BJ (cell line): ENCODE measurements at regions not wholly inside any gene's neighbourhood (a gene's known extent, or its start where the extent isn't known, plus 50 kb on each side); places are given as distances from the start of the nearest gene placed in this dataset.
"Not testable (repeated sequence)": the region's sequence is repeated elsewhere in the genome, so short reads cannot be mapped to it uniquely, and the experiment has no call there.

Source experiments
- CTCF ChIA-PET: fragments of 350-600 bp; formaldehyde crosslinking; extraction: SDS; loops from one replicate; lab custom pipeline; 2021; ENCODE audit warnings: antibody characterized with exemption, inconsistent platforms; lab: Yijun Ruan, JAX
- POLR2A ChIA-PET: fragments of 300-600 bp; sonication (Branson Sonifier 250); formaldehyde crosslinking; extraction: SDS; loops from one replicate; lab custom pipeline; 2021; ENCODE audit warnings: antibody characterized with exemption; lab: Charles Lee
- DNase-seq: peaks from one replicate; pipeline ENCODE4 v3.0.0-alpha.2; 2011; ENCODE audit warnings: low read depth
- H3K27me3 ChIP-seq: 2 replicates; pipeline ENCODE4 v1.6.0; 2011; ENCODE audit warnings: low read length; ENCODE audit not compliant: control insufficient read depth, insufficient read depth
- H3K36me3 ChIP-seq: 2 replicates; pipeline ENCODE4 v1.5.1; 2011; ENCODE audit warnings: low read length; ENCODE audit not compliant: control insufficient read depth, insufficient read depth
- H3K4me3 ChIP-seq: 2 replicates; pipeline ENCODE4 v1.5.1; 2011; ENCODE audit warnings: low read depth, mild to moderate bottlenecking, control low read depth, low read length
- TF ChIP-seq, protein P1 (sequence below): IDR thresholded peaks from 2 replicates; pipeline ENCODE4 v1.5.1; 2011; ENCODE audit warnings: low read depth, mild to moderate bottlenecking, control low read depth, inconsistent platforms, low read length, moderate library complexity; ENCODE audit not compliant: insufficient read depth

DNA sequence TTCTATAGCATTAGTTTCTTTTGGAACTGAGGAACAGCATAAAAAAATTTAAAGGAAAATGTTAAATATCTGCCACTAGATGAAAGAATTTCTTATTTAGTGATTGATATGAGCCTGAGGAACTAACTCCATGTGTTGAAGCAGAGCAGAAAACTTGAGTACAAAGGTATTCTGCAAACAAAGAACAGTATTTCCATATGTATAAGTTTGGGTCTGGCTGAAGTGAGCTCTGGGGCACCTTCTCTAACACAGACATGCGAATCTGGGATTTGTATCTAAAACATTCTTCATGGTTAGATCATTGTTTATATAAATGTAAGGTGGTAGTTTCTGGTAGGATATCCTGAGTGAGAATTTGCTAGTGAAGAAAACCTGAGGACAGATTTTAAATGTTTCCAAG lies 123.2 kb downstream of the TYW3 start:
- no peak for DNase-seq
- CTCF ChIA-PET: no interaction called here
- POLR2A ChIA-PET: no interaction called here
- TF ChIP-seq, protein P1, sequence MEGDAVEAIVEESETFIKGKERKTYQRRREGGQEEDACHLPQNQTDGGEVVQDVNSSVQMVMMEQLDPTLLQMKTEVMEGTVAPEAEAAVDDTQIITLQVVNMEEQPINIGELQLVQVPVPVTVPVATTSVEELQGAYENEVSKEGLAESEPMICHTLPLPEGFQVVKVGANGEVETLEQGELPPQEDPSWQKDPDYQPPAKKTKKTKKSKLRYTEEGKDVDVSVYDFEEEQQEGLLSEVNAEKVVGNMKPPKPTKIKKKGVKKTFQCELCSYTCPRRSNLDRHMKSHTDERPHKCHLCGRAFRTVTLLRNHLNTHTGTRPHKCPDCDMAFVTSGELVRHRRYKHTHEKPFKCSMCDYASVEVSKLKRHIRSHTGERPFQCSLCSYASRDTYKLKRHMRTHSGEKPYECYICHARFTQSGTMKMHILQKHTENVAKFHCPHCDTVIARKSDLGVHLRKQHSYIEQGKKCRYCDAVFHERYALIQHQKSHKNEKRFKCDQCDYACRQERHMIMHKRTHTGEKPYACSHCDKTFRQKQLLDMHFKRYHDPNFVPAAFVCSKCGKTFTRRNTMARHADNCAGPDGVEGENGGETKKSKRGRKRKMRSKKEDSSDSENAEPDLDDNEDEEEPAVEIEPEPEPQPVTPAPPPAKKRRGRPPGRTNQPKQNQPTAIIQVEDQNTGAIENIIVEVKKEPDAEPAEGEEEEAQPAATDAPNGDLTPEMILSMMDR: no peak
- no peaks in the 10 kb centered on the region for H3K36me3 ChIP-seq
- H3K27me3 ChIP-seq: no peaks in the 10 kb centered on the region
- no peak overlapping the region for H3K4me3 ChIP-seq

DNA sequence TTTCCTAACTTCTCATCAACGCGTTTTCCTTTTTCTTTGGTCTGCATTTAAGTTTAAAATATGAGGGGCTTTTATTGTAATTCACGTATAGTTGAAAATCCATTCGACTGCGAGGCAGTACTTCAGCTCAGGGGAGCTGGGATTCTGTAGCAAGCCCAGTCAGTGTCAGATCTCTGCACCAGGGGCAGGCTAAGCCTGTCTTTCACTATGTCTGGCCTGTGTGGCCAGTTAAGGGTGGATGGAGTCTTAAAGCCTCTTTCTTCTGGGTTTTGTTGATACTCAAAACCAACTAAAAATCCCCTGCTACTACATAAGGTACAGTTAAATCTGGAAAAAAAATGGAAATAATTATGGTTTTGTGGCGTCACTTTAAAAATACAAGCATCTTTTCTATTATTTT lies 124.7 kb downstream of the TYW3 start:
- H3K27me3 ChIP-seq: no peaks in the 10 kb centered on the region
- TF ChIP-seq, protein P1: no peak
- no peak for DNase-seq
- no peak overlapping the region for H3K4me3 ChIP-seq
- H3K36me3 ChIP-seq: no peaks in the 10 kb centered on the region
- ChIA-PET POLR2A (no interaction called here), CTCF (no interaction called here)

DNA sequence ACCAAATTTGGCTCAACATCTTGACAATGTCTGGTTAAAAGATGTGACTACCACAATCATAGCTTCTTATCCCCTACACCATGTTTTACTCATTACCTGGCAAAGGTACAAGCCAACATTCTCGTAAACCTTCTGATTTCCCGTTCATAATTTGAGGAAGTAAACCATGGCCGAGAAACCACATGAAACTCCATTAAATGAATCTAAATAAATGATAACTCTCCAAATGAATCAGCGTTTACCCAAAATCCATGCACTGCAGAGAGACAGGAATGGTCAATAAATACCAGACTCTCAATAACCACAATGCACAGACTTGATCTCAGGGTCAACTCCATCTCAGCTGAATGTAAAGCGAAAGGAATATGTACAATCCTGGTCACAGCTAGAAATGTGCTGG lies 125.2 kb downstream of the TYW3 start:
- POLR2A ChIA-PET: no interaction called here
- no peak for DNase-seq
- TF ChIP-seq, protein P1: no peak
- no peaks in the 10 kb centered on the region for H3K36me3 ChIP-seq
- CTCF ChIA-PET: no interaction called here
- no peaks in the 10 kb centered on the region for H3K27me3 ChIP-seq
- H3K4me3 ChIP-seq: no peak overlapping the region

DNA sequence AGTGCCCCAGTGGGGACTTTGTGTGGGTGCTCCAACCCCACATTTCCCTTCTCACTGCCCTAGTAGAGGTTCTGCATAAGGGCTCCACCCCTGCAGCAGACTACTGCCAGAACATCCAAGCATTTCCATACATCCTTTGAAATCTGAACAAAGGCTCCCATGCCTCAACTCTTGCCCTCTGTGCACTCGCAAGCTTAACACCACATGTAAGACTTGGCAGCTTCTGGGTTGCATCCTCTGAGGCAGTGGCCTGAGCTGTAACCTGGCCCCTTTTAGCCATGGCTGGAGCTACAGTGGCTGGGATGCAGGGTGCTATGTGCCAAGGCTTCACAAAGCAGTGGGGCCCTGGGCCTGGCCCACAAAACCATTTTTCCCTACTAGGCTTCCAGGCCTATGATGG lies 128.9 kb downstream of the TYW3 start:
- no peak for DNase-seq
- CTCF ChIA-PET: no interaction called here
- Histone ChIP-seq H3K4me3 (no peak overlapping the region), H3K36me3 (no peaks in the 10 kb centered on the region), H3K27me3 (no peaks in the 10 kb centered on the region)
- TF ChIP-seq, protein P1: no peak
- POLR2A ChIA-PET: no interaction called here

DNA sequence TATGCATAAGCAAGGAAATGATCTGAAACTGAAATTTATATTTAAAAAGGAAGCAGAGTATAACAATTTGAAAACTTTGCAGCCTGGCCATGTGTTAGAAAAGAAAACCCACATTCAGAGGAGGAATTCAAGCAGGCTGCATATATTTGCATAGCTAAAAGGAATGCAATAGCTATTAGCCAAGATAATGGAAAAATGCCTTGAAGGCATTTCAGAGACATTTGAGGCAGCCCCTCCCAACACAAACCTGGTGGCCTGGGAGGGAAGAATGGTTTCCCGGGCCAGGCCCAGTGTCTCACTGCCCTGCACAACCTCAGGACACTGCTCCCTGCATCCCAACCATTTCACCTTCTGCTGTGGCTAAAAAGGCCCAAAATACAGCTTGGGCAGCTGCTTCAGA lies 136.8 kb downstream of the TYW3 start:
- Histone ChIP-seq H3K27me3 (no peaks in the 10 kb centered on the region), H3K36me3 (no peaks in the 10 kb centered on the region), H3K4me3 (no peak overlapping the region)
- TF ChIP-seq, protein P1: no peak
- ChIA-PET CTCF (no interaction called here), POLR2A (no interaction called here)
- DNase-seq: no peak

DNA sequence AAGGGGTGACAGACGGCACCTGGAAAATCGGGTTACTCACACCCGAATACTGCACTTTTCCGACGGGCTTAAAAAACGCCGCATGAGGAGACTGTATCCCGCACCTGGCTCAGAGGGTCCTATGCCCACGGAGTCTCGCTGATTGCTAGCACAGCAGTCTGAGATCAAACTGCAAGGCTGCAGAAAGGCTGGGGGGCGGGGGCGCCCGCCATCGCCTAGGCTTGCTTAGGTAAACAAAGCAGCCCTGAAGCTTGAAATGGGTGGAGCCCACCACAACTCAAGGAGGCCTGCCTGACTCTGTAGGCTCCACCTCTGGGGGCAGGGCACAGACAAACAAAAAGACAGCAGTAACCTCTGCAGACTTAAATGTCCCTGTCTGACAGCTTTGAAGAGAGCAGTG lies 144.4 kb downstream of the TYW3 start:
- H3K27me3 ChIP-seq, DNase-seq, H3K4me3 ChIP-seq, H3K36me3 ChIP-seq, POLR2A ChIA-PET, CTCF ChIA-PET: not testable (repeated sequence)
